Trophoblast cell (in vitro differentiated cells and primary cell): ENCODE measurements at regions not wholly inside any gene's neighbourhood (a gene's known extent, or its start where the extent isn't known, plus 50 kb on each side); places are given as distances from the start of the nearest gene placed in this dataset.

Experiments
- DNase-seq, 2 donors: peaks; one replicate each; pipeline ENCODE4 v3.0.0-alpha.2; 2016
- H2AFZ ChIP-seq: 2 replicates; pipeline ENCODE4 v1.6.1; 2013; ENCODE audit warnings: low read length, moderate library complexity, mild to moderate bottlenecking; ENCODE audit not compliant: insufficient read depth, poor library complexity
- H2AK5ac ChIP-seq: 2 replicates; pipeline ENCODE4 v1.6.1; 2013; ENCODE audit warnings: mild to moderate bottlenecking, low read length
- H2BK120ac ChIP-seq: 2 replicates; pipeline ENCODE4 v1.6.1; 2013; ENCODE audit warnings: low read length, mild to moderate bottlenecking, moderate library complexity; ENCODE audit not compliant: insufficient read depth, poor library complexity
- H2BK12ac ChIP-seq: 2 replicates; pipeline ENCODE4 v1.6.1; 2013; ENCODE audit warnings: mild to moderate bottlenecking, low read length, moderate library complexity
- H2BK5ac ChIP-seq: 2 replicates; pipeline ENCODE4 v1.6.1; 2013; ENCODE audit warnings: low read length, low read depth, moderate library complexity, mild to moderate bottlenecking; ENCODE audit not compliant: poor library complexity
- H3K14ac ChIP-seq: 2 replicates; pipeline ENCODE4 v1.6.1; 2013; ENCODE audit warnings: mild to moderate bottlenecking, low read length
- H3K18ac ChIP-seq: 2 replicates; pipeline ENCODE4 v1.6.1; 2013; ENCODE audit warnings: mild to moderate bottlenecking, low read length
- H3K23ac ChIP-seq: 2 replicates; pipeline ENCODE4 v1.6.1; 2013; ENCODE audit warnings: low read length
- H3K27ac ChIP-seq: 2 replicates; pipeline ENCODE4 v1.5.1; 2013; ENCODE audit warnings: low read depth, mild to moderate bottlenecking, inconsistent platforms, low read length, moderate library complexity
- H3K27me3 ChIP-seq: 2 replicates; pipeline ENCODE4 v1.6.1; 2013; ENCODE audit warnings: inconsistent platforms, mild to moderate bottlenecking, low read length, moderate library complexity; ENCODE audit not compliant: insufficient read depth
- H3K36me3 ChIP-seq, 2 experiments: 1 replicate in 1 of 2; 2 replicates in 1 of 2; pipeline ENCODE4 v1.6.1; 2013; ENCODE audit warnings: low read length in 2 of 2, mild to moderate bottlenecking in 2 of 2, moderate library complexity in 1 of 2; ENCODE audit not compliant: insufficient read depth in 2 of 2, control insufficient read depth in 1 of 2
- H3K4ac ChIP-seq: 2 replicates; pipeline ENCODE4 v1.6.1; 2013; ENCODE audit warnings: low read depth, mild to moderate bottlenecking, low read length, moderate library complexity
- H3K4me1 ChIP-seq, 2 experiments: 1 replicate in 1 of 2; 2 replicates in 1 of 2; pipeline ENCODE4 v1.6.1; 2013; ENCODE audit warnings: low read length in 2 of 2, mild to moderate bottlenecking in 2 of 2, moderate library complexity in 1 of 2; ENCODE audit not compliant: insufficient read depth in 2 of 2, control insufficient read depth in 1 of 2
- H3K4me2 ChIP-seq: 2 replicates; pipeline ENCODE4 v1.6.1; 2013; ENCODE audit warnings: inconsistent platforms, mild to moderate bottlenecking, low read length, moderate library complexity
- H3K4me3 ChIP-seq: 2 replicates; pipeline ENCODE4 v1.5.1; 2013; ENCODE audit warnings: mild to moderate bottlenecking, low read depth, low read length, inconsistent platforms
- H3K79me1 ChIP-seq: one replicate; pipeline ENCODE4 v1.6.1; 2013; ENCODE audit warnings: low read length
- H3K79me2 ChIP-seq: 2 replicates; pipeline ENCODE4 v1.6.1; 2013; ENCODE audit warnings: low read length, mild to moderate bottlenecking; ENCODE audit not compliant: control insufficient read depth, insufficient read depth, poor library complexity
- H3K9ac ChIP-seq: 2 replicates; pipeline ENCODE4 v1.6.1; 2013; ENCODE audit warnings: mild to moderate bottlenecking, low read length
- H3K9me3 ChIP-seq: 2 replicates; pipeline ENCODE4 v1.6.1; 2013; ENCODE audit warnings: low read depth, mild to moderate bottlenecking, control low read depth, inconsistent platforms, low read length; ENCODE audit not compliant: insufficient read depth
- H4K12ac ChIP-seq: 2 replicates; pipeline ENCODE4 v1.6.1; 2013; ENCODE audit warnings: low read depth, mild to moderate bottlenecking, low read length, moderate library complexity
- H4K8ac ChIP-seq: 2 replicates; pipeline ENCODE4 v1.6.1; 2013; ENCODE audit warnings: low read depth, mild to moderate bottlenecking, low read length, moderate library complexity
- H4K91ac ChIP-seq: one replicate; pipeline ENCODE4 v1.6.1; 2013; ENCODE audit warnings: low read depth, mild to moderate bottlenecking, low read length, moderate library complexity
- WGBS: extraction: QIAGEN DNeasy Blood & Tissue Kit; methylation state at CpG from one replicate; pipeline ENCODE4 v1.1.7; 2013; ENCODE audit warnings: missing lambda C conversion rate; ENCODE audit not compliant: insufficient read length, insufficient coverage; ENCODE audit errors: extremely low coverage; 5-methylcytosine and 5-hydroxymethylcytosine counted together

GRCh38 chr13:80529734-80530133 is 188.8 kb upstream of the SPRY2 start:
- no peak overlapping the region for H2BK120ac ChIP-seq
- no peaks in the 10 kb centered on the region for H3K36me3 ChIP-seq
- no peak overlapping the region for H4K8ac ChIP-seq
- WGBS: no CpG with 5 or more reads among the region's 3 CpGs
- H3K18ac ChIP-seq: no peak overlapping the region
- no peaks in the 10 kb centered on the region for H3K9me3 ChIP-seq
- H3K4me3 ChIP-seq: no peak overlapping the region
- no peak overlapping the region for H3K23ac ChIP-seq
- no peaks in the 10 kb centered on the region for H3K27me3 ChIP-seq
- no peak overlapping the region for H4K12ac ChIP-seq
- H2BK5ac ChIP-seq: no peak overlapping the region
- no peak overlapping the region for H3K9ac ChIP-seq
- no peak overlapping the region for H2AK5ac ChIP-seq
- H3K79me1 ChIP-seq: no peaks in the 10 kb centered on the region
- H3K27ac ChIP-seq: no peak overlapping the region
- no peaks in the 10 kb centered on the region for H3K79me2 ChIP-seq
- no peaks in the 10 kb centered on the region for H3K4me1 ChIP-seq
- no peak overlapping the region for H2AFZ ChIP-seq
- H2BK12ac ChIP-seq: no peak overlapping the region
- H3K4me2 ChIP-seq: no peak overlapping the region
- H3K14ac ChIP-seq: no peak overlapping the region
- H3K4ac ChIP-seq: no peak overlapping the region
- DNase-seq: no peak
- no peak overlapping the region for H4K91ac ChIP-seq

- H3K4ac ChIP-seq: no peak overlapping the region
- H3K14ac ChIP-seq: no peak overlapping the region
- WGBS: no CpG with 5 or more reads among the region's 3 CpGs
- no peak overlapping the region for H2BK120ac ChIP-seq
- H3K79me1 ChIP-seq: no peaks in the 10 kb centered on the region
- H3K36me3 ChIP-seq: no peaks in the 10 kb centered on the region
- no peak overlapping the region for H3K27ac ChIP-seq
- H3K9ac ChIP-seq: no peak overlapping the region
- no peak overlapping the region for H4K12ac ChIP-seq
- no peak overlapping the region for H2AFZ ChIP-seq
- no peak overlapping the region for H3K4me3 ChIP-seq
- no peak for DNase-seq
- H3K4me1 ChIP-seq: no peaks in the 10 kb centered on the region
- no peak overlapping the region for H3K18ac ChIP-seq
- H3K4me2 ChIP-seq: no peak overlapping the region
- H4K8ac ChIP-seq: no peak overlapping the region
- no peak overlapping the region for H2BK5ac ChIP-seq
- H2AK5ac ChIP-seq: no peak overlapping the region
- H3K79me2 ChIP-seq: no peaks in the 10 kb centered on the region
- no peak overlapping the region for H3K23ac ChIP-seq
- H2BK12ac ChIP-seq: no peak overlapping the region
- H4K91ac ChIP-seq: no peak overlapping the region
- no peaks in the 10 kb centered on the region for H3K27me3 ChIP-seq
- no peaks in the 10 kb centered on the region for H3K9me3 ChIP-seq
These were observed 187.8 kb upstream of the SPRY2 start for GRCh38 chr13:80528733-80529132.

GRCh38 chr13:80527400-80527799 is 186.5 kb upstream of the SPRY2 start:
- no peak overlapping the region for H2AFZ ChIP-seq

GRCh38 chr13:80524447-80525215 is 183.7 kb upstream of the SPRY2 start:
- Histone ChIP-seq H3K27me3 (no peaks in the 10 kb centered on the region), H2AFZ (no peak overlapping the region), H2BK5ac (no peak overlapping the region), H2BK120ac (no peak overlapping the region), H3K18ac (no peak overlapping the region), H4K12ac (no peak overlapping the region), H3K4me2 (no peak overlapping the region), H3K4me1 (no peaks in the 10 kb centered on the region), H3K4me3 (no peak overlapping the region), H3K79me1 (no peaks in the 10 kb centered on the region), H3K27ac (no peak overlapping the region), H4K91ac (no peak overlapping the region), H2AK5ac (no peak overlapping the region), H4K8ac (no peak overlapping the region), H3K23ac (no peak overlapping the region), H3K9me3 (no peaks in the 10 kb centered on the region), H3K4ac (no peak overlapping the region), H2BK12ac (no peak overlapping the region), H3K79me2 (no peaks in the 10 kb centered on the region), H3K9ac (no peak overlapping the region), H3K36me3 (no peaks in the 10 kb centered on the region), H3K14ac (no peak overlapping the region)
- DNase-seq: peak; percentile 2 to 64
- WGBS: no CpG with 5 or more reads among the region's 4 CpGs

More at GRCh38 chr13:80527400-80527799, 186.5 kb upstream of the SPRY2 start:
- no peaks in the 10 kb centered on the region for H3K79me2 ChIP-seq
- H3K4me1 ChIP-seq: no peaks in the 10 kb centered on the region
- H3K27ac ChIP-seq: no peak overlapping the region
- H4K12ac ChIP-seq: no peak overlapping the region
- no peaks in the 10 kb centered on the region for H3K36me3 ChIP-seq
- no CpG with 5 or more reads among the region's 2 CpGs for WGBS
- no peaks in the 10 kb centered on the region for H3K79me1 ChIP-seq
- no peak overlapping the region for H3K4me2 ChIP-seq
- H3K9ac ChIP-seq: no peak overlapping the region
- H2AK5ac ChIP-seq: no peak overlapping the region
- no peak overlapping the region for H3K4ac ChIP-seq
- H3K14ac ChIP-seq: no peak overlapping the region
- H4K8ac ChIP-seq: no peak overlapping the region
- H4K91ac ChIP-seq: no peak overlapping the region
- no peaks in the 10 kb centered on the region for H3K9me3 ChIP-seq
- no peak overlapping the region for H2BK5ac ChIP-seq
- no peaks in the 10 kb centered on the region for H3K27me3 ChIP-seq
- H2BK120ac ChIP-seq: no peak overlapping the region
- no peak overlapping the region for H3K18ac ChIP-seq
- no peak overlapping the region for H3K4me3 ChIP-seq
- H3K23ac ChIP-seq: no peak overlapping the region
- H2BK12ac ChIP-seq: no peak overlapping the region
- no peak for DNase-seq
